Medulla oblongata (tissue), 1 donor: ENCODE measurements at regions not wholly inside any gene's neighbourhood (a gene's known extent, or its start where the extent isn't known, plus 50 kb on each side); places are given as distances from the start of the nearest gene placed in this dataset.

Experiments
- DNase-seq: peaks from one replicate; pipeline ENCODE4 v3.0.0-alpha.2; 2015; ENCODE audit errors: extremely low spot score

DNA sequence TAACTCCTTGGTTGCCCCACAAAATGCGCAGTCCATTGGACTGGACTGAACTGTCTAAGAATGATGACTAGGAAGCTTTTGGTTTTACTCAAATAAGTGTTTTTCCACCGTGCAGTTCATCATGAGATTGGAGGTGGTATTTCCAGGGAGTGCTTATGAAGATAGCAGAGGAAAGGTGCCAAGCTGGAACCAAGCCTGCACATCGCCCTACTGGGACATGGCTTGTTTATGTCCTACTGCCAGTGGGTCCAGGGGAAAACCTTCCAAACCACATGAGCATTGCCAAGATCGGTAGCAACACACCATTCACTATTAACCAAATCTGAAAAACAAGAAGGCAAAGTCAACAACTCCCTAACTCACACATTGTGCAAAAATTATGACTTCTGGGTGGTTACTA, 54.7 kb upstream of the DSCAM start:
- peak; percentile 25 for DNase-seq

- peak; percentile 90 for DNase-seq
Observed at GRCh38 chr21:40902299-40902698, 55.3 kb upstream of the DSCAM start.

DNA sequence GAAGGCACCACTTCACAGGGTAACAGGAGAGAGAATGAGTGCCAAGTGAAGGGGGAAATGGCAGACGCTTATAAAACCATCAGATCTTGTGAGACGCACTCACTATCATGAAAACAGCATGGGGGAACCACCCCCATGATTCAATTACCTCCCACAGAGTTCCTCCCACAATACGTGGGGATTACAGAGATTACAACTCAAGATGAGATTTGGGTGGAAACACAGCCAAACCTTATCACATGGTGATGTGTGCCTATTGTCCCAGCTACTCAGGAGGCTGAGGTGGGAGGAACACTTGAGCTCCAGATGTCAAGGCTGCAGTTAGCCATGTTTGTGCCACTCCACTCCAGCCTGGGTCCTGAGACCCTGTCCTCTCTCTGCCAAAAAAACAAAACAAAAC, 56.0 kb upstream of the DSCAM start:
- no peak for DNase-seq

- peak; percentile 53 for DNase-seq
Observed at GRCh38 chr21:40905251-40905650, 58.3 kb upstream of the DSCAM start.

- DNase-seq: no peak
Observed at GRCh38 chr21:40912375-40912774, 65.4 kb upstream of the DSCAM start.

- no peak for DNase-seq
Observed at GRCh38 chr21:40915114-40915513, 68.2 kb upstream of the DSCAM start.

GRCh38 chr21:40923407-40923806, 76.4 kb upstream of the DSCAM start:
- no peak for DNase-seq

DNA sequence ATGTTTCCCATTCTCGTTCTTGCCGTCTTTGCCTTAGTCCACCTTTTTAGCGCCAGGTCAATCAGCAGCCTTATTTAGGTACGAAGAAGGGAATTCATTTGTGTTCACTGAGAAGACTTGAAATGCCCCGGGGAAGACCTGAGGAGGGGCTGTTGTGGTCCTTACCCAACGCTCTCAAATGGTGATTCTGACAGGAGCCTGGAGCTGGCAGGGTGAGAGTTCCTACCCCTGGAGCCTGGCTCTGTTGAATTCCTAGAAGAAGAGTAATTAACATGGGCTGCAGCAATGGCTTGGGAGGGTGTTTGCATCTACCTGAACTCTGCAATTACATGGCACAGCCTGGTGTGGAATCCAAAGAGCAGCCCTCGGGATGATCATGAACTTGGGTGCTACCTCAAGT, 76.9 kb upstream of the DSCAM start:
- DNase-seq: no peak

DNA sequence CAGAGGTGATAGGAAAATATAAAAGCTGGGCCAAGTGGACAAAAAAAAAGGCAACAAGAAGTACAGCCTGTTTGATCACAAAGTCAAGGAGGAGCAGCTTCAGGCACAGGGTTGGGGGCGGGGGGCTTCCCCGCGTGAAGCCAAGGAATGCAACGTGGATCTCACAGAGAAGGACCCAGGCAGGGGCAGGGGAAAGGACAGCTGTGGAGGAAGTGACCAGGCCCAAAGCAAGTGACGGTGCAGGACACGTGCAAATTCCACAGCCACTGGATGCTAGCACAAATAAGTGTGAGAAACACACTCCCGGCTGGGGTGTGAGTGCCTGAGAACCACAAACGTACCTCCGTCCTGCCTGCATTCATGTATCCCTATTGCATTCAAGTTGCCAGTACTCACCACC, 77.7 kb upstream of the DSCAM start:
- no peak for DNase-seq

DNA sequence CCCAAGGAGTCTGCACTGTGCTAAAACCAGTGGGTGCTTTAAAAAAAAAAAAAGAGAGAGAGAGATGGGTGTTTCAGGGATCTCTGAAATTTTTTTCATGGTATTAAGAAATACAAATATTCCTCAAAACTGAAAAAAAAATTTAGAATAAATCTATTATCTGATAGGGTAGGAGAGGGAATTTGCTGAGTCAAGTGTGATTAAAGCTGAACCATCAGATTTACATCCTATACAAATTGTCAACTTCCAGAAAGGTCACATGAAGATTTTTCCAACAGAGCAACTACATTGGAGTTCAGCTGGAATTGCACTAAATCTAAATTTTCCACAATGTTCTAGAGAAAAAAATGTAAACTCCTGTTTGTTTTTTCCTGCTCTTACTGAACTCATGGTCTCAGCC, 79.3 kb upstream of the DSCAM start:
- DNase-seq: no peak

GRCh38 chr21:40929833-40930232, 82.9 kb upstream of the DSCAM start:
- no peak for DNase-seq

GRCh38 chr21:40931197-40931596, 84.2 kb upstream of the DSCAM start:
- DNase-seq: no peak

- no peak for DNase-seq
Observed at GRCh38 chr21:40936178-40936577, 89.2 kb upstream of the DSCAM start.

GRCh38 chr21:40936771-40937261, 89.9 kb upstream of the DSCAM start:
- DNase-seq: no peak

- no peak for DNase-seq
Observed at GRCh38 chr21:40938078-40938477, 91.1 kb upstream of the DSCAM start.

DNA sequence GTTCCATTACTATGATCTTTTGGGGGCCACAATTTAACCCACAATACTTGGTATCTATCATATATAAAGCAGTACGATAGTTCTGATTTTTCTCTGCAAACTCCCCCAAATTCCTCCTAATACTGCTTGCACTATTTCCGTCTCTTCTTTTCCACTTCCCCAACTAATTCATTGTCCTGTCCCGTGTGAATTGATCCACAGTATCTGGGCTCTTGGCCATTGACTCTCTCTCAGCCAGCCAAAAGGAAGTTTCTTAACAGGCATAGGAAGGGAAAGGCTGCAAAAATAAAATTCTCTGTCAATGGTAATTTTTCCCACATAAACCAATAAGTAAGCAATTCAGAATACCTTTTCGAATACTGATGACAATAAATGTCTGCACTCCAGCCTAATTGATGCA, 91.7 kb upstream of the DSCAM start:
- DNase-seq: no peak

DNA sequence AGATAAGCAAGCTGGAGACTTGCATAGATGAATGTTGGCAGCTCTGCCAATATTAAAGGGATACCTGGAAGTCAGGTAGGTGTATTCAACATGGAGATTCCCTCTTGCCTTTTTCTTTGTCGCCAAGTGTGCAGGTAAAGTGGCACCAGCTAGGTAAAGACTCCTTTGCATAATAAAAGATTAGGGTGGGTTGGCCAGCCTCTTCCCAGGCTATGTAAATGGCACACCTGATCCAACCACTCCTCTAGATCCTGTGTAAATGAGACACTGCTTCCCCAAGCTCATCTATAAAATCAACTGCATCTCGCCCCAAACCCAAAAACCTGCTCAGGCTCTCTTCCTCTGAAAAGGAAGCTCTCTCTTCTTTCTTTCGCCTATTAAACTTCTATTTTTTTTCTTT, 100.8 kb upstream of the DSCAM start:
- DNase-seq: no peak

DNA sequence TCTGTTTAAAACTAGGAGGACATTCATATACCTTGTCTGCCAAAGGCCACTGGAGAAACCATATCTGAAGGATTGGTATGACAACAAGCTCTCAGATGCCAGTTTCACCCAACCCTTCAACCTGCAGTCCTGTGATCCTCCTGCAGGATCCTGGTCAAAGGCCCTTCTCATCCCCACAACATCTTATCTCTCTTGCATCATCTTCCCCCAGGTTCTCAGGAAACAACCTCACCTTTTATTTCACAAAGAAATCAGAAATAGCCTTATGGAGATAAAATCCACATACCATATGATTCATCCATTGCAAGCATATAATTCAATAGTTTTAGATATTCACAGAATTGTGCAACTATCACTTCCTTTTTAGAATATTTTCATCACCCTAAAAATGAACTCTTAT, 104.0 kb upstream of the DSCAM start:
- no peak for DNase-seq

DNA sequence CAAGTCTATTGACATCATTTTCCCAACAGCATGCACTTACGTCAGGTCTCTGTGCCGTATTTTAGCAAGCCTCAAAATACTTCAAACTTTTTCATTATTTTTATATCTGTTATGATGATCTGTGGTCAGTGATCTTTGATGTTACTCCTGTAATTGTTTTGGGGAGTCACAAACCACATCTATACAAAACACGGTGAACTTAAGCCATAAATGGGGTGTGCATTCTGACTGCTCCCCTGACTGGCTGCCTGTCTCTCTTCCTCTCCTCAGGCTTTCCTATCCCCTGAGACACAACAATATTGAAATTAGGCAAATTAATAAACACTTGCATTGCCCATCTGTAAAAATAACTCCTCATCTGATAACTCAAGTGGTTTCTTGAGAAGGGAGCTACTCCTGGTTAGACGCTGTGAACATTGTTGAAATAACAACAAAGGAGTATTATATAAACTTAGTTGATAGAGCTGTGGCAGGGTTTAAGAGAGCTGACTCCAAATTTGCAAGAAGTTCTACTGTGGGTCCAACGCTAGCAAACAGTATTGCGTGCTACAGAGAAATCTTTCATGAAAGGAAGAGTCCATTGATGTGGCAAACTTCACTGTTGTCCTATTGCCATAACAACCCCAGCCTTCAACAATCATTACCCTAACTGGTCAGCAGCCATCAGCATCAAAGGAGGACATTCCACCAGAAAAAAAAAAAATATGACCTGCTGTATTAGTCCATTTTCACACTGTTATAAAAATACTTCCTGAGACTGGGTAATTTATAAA, 105.8 kb upstream of the DSCAM start:
- no peak for DNase-seq

- DNase-seq: no peak
Observed at GRCh38 chr21:40964691-40965090, 117.7 kb upstream of the DSCAM start.

- no peak for DNase-seq
Observed at GRCh38 chr21:40967771-40968170, 120.8 kb upstream of the DSCAM start.

DNA sequence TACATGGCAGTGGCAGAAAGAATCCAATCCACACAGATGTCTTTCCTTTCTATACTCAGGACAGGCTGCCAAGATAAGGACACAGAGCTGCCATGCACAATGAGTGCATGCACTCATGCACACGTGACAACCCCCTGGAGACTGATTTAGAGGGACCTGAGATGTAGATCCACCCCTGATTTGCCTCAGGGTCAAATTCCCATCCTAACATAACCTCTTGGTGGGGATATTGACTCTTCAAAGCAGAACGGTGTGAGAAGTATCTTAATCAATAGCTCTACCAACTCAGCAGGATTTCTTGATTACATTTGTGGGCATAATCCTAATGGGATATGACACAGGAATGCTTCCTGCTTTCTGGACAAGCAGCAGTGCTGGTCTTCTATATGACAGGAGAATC, 125.2 kb upstream of the DSCAM start:
- DNase-seq: no peak

DNA sequence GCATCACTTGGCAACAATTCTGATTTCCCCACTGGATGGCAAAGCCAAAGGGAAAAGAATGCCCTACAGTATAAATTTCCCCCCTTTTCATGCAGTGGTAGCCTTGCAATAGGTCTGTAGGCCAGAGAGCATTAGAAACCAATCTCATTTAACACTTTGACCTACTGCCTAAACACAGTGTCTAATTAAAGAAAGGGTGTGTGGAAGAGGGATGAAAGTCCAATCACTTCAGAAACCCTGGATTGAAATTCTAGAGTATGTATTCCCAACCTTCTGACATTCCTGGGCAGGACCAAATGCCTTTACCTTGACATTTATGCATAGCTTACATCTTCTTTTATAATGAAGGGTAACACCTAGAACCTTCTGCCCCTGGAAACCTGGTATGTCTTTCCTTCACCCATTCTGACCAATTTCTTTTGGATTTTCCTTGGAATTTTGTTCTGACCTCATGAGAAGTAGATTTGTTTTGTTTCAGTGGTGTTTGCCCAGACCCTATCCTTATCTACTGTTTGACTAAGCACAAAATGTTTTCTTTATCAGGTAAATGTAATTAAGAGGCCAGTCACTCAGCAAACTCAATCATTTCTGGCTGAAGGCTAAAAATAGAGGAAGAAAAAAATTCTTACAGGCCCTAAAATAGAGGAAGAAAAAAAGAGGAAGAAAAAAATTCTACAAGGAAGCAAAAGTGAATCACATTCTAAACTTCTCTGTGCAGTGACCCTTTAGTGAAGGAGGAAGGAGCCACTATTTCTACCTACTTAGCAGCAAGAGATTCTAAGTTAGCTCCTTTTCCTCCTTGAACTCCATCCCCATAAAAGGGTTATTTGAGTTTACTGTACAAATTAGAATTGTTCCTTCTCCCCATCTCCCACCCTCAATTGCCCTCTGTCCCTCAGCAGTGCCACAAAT, 129.5 kb upstream of the DSCAM start:
- peak; percentile 47 for DNase-seq
